DMS53 (cell line): ENCODE measurements at regions not wholly inside any gene's neighbourhood (a gene's known extent, or its start where the extent isn't known, plus 50 kb on each side); places are given as distances from the start of the nearest gene placed in this dataset.

ENCODE experiments used
- DNase-seq: peaks from one replicate; lab custom pipeline; 2025; lab: John Stamatoyannopoulos, UW

GRCh38 chr15:70262591-70263274 is 165.0 kb upstream of the TLE3 start:
- DNase-seq = no peak

DNA sequence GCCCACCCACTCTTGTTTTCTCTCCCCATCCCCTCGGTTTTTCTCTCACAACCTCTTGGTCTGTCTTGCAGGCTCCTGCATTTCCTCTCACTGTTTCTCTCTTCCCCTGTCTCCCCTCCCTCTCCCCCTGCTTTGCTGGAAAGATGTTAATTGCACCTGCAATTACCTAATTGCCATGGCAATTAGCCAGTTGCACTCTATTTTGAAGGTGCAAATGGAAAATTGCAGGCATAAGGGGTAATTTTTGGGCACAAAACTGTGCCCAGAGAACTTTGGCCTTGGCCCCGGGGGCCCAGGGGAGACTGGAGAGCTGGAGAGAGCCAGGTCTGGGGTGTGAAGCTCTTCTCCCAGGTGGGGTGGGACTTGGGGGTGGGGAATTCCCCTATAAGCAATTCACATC is 164.5 kb upstream of the TLE3 start:
- DNase-seq = no peak

DNA sequence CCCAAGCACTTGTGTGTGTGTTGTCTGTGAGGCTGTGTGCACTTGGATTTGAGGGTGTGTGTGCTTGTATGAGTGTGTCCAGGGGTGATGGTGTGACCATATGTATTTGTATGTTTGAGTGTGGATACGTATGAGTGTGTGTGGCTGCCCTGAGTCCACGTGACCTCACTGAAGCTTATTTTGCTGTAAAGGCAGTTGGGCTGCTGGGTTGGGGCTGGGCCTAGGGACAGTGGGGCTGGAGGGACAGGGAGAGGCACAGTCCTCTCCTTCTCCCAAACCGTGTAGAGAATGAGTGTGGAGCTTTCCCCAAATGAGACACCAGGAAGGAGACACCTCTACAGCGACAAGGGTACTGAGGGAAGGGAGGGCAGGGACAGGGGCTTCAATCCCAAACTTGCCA is 163.4 kb upstream of the TLE3 start:
- no peak for DNase-seq

GRCh38 chr15:70260580-70260979 is 162.9 kb upstream of the TLE3 start:
- DNase-seq = no peak

GRCh38 chr15:70259640-70260508 is 162.2 kb upstream of the TLE3 start:
- DNase-seq = peak; percentile 16

DNA sequence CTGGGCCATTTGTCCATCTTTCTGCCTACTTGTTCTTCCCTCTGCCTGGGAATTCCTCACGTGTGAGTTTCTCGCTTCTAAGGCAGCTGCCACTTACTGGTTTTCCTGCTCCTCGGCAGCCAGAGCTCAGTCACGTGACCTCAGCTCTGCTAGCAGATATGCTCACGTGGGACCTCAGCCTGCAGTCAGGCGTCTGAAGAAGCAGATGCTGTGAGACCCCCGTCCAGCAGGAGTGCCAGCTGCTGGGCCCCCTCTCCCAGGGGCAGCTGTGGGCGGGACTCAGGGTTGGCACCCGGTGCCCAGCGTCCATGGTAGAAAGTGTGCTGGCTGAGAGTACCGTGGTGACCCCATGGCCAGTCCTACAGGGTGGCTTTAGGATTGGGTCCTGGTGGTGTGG is 161.3 kb upstream of the TLE3 start:
- DNase-seq = peak; percentile 82

GRCh38 chr15:70258369-70259027 is 160.8 kb upstream of the TLE3 start:
- peak; percentile 35 for DNase-seq

- DNase-seq = no peak
These were observed 160.0 kb upstream of the TLE3 start for GRCh38 chr15:70257573-70258248.

DNA sequence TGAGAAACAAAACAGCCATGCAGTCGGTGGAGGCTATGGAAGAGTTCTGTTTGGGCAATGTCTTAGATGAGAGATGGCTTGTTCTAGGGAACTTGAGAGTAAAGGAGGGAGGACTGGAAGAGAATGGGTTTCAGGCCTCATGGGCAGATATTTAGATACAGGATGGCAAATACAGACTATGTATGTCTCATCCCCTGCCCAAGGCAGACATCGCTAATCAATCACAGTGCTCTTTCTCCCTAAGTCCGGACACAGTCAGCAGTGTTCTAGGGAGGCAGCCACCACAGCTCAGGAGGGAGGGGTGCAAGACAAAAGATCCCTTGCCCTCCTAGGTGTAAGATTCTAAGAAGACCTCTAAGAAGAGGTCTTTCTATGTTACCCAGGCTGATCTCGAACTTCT is 159.3 kb upstream of the TLE3 start:
- no peak for DNase-seq

- DNase-seq = no peak
These were observed 156.7 kb upstream of the TLE3 start for GRCh38 chr15:70254311-70254869.

DNA sequence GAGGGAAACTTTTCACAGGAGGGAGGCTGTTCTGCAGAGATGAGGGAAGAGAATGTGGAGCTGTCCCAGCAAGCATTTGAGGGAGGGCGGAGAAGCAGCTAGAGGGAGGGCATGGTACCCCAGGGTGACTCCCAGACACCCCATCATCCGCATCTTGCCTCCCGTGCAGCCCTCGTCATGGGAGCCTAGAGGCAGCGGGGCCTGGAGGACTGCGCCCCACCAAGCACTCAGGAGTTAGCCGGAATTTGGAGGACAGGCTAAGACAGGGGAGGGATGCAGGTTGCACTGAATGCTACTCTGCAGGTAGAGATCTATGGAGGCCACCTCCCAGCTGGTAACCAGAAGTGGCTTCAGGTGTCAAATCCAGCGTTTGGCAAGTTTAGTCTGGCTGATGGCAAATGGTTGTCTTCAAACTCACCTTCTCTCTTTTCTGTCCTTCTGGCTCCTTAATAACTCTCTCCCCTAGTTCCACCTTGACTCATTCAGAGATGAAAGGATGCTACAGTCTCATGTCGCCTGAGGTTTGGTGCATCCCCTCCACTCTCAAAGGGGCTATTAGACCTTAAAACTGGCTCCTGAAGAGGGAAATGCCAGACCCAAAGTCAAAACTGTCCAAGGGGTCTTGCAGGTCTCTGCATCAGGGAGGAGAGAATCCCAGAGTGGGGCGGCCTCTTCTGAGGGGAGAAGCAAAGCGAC is 155.9 kb upstream of the TLE3 start:
- DNase-seq = no peak

GRCh38 chr15:70252951-70253320 is 155.2 kb upstream of the TLE3 start:
- no peak for DNase-seq

GRCh38 chr15:70252056-70252950 is 154.6 kb upstream of the TLE3 start:
- peak; percentile 84 for DNase-seq

- DNase-seq = peak; percentile 82
These were observed 153.7 kb upstream of the TLE3 start for GRCh38 chr15:70251246-70251990.

DNA sequence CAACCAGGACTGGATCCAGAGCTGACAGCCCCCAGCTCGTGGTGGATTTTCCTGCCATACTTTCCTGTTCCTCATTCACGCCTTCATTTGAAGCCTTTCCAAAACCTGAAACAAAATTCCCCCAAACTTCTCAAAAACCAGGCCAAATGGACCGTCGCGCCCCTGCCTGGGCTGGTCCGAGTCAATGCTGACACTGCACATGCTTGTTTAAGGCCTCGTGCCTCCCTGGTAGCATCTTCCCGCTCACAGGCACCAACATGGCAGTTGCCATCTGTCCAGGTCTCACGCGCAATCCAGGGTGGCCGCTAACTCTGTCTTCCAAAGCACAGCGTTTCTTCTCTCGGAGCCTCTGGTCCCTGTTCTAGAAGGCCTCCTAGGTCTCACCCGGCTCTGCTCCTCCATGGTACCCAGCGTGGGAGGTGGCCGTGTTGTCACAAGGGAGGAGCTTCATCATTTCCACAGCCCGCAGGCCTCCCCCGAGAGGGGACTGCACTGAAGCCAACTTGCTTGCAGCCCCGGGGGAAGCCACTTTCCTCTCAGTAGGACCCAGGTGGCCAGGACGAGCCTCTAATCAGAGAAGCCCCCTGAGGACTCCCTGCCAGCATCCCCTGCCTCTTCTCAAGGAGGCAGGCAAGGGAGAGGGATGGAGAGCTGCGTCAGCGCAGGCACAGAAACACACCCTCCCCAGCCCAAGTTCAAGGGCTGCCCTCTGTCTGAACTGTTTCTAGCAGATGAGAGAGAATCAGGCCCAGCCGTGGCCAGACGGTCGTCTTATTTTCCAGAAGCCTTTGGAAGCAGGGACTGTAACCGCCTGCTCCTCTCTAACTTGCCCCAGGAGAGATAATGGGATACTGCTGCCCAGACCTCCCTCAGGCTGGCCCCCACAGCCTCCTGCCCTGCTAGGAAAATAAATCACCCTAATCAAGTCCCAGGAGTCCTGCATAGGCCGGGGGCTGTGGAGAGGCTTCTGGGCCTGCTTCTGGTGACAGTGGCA is 152.8 kb upstream of the TLE3 start:
- DNase-seq = no peak

- no peak for DNase-seq
These were observed 151.9 kb upstream of the TLE3 start for GRCh38 chr15:70249616-70250015.

- DNase-seq = no peak
These were observed 150.7 kb upstream of the TLE3 start for GRCh38 chr15:70248116-70249025.
